ENCODE measurements at regions not wholly inside any gene's neighbourhood (a gene's known extent, or its start where the extent isn't known, plus 50 kb on each side); places are given as distances from the start of the nearest gene placed in this dataset.

GRCh38 chr5:3392306-3392939, 203.2 kb upstream of the IRX1 start:
- TF ChIP-seq, protein P1, sequence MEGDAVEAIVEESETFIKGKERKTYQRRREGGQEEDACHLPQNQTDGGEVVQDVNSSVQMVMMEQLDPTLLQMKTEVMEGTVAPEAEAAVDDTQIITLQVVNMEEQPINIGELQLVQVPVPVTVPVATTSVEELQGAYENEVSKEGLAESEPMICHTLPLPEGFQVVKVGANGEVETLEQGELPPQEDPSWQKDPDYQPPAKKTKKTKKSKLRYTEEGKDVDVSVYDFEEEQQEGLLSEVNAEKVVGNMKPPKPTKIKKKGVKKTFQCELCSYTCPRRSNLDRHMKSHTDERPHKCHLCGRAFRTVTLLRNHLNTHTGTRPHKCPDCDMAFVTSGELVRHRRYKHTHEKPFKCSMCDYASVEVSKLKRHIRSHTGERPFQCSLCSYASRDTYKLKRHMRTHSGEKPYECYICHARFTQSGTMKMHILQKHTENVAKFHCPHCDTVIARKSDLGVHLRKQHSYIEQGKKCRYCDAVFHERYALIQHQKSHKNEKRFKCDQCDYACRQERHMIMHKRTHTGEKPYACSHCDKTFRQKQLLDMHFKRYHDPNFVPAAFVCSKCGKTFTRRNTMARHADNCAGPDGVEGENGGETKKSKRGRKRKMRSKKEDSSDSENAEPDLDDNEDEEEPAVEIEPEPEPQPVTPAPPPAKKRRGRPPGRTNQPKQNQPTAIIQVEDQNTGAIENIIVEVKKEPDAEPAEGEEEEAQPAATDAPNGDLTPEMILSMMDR (IDR thresholded peaks at IDR 0.05): no peak
- TF ChIP-seq SIN3A (IDR thresholded peaks at IDR 0.05; ENCODE audit: borderline replicate concordance, insufficient read depth, low read depth, low read length) (no peak), POLR2AphosphoS5 (IDR thresholded peaks at IDR 0.05; ENCODE audit: low read depth, low read length) (no peak)

All from Panc1 (cell line).